ENCODE measurements at regions not wholly inside any gene's neighbourhood (a gene's known extent, or its start where the extent isn't known, plus 50 kb on each side); places are given as distances from the start of the nearest gene placed in this dataset.

DNA sequence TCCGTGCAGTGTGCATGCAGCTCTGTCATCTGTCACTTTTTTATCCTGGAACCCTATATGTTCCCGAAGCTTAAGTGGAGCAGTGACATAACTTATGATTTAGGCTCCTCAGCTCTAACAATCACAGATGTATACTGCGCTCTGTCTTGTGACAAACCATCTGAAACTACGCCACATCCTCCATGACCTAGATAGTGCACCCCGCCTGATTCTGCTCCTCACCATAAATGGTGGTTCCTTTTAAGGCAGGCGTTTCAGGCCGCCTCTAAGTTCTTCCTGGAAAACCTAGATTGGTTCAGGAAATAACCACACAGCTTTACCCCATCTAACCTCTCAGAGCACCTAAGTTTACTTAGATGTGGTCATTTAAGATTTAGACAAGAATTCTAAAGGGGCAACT is 372.0 kb downstream of the CDH10 start:
- TF ChIP-seq, protein P1, sequence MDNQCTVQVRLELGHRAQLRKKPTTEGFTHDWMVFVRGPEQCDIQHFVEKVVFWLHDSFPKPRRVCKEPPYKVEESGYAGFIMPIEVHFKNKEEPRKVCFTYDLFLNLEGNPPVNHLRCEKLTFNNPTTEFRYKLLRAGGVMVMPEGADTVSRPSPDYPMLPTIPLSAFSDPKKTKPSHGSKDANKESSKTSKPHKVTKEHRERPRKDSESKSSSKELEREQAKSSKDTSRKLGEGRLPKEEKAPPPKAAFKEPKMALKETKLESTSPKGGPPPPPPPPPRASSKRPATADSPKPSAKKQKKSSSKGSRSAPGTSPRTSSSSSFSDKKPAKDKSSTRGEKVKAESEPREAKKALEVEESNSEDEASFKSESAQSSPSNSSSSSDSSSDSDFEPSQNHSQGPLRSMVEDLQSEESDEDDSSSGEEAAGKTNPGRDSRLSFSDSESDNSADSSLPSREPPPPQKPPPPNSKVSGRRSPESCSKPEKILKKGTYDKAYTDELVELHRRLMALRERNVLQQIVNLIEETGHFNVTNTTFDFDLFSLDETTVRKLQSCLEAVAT (IDR thresholded peaks at IDR 0.05) = no peak
- TF ChIP-seq TAF1 (IDR thresholded peaks at IDR 0.05; ENCODE audit: borderline replicate concordance, low read depth, low read length) (no peak), LARP7 (IDR thresholded peaks at IDR 0.05) (no peak)
- TF ChIP-seq, protein P2, sequence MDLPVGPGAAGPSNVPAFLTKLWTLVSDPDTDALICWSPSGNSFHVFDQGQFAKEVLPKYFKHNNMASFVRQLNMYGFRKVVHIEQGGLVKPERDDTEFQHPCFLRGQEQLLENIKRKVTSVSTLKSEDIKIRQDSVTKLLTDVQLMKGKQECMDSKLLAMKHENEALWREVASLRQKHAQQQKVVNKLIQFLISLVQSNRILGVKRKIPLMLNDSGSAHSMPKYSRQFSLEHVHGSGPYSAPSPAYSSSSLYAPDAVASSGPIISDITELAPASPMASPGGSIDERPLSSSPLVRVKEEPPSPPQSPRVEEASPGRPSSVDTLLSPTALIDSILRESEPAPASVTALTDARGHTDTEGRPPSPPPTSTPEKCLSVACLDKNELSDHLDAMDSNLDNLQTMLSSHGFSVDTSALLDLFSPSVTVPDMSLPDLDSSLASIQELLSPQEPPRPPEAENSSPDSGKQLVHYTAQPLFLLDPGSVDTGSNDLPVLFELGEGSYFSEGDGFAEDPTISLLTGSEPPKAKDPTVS (IDR thresholded peaks at IDR 0.05; ENCODE audit: low read depth, low read length) = no peak
- TF ChIP-seq, protein P3, sequence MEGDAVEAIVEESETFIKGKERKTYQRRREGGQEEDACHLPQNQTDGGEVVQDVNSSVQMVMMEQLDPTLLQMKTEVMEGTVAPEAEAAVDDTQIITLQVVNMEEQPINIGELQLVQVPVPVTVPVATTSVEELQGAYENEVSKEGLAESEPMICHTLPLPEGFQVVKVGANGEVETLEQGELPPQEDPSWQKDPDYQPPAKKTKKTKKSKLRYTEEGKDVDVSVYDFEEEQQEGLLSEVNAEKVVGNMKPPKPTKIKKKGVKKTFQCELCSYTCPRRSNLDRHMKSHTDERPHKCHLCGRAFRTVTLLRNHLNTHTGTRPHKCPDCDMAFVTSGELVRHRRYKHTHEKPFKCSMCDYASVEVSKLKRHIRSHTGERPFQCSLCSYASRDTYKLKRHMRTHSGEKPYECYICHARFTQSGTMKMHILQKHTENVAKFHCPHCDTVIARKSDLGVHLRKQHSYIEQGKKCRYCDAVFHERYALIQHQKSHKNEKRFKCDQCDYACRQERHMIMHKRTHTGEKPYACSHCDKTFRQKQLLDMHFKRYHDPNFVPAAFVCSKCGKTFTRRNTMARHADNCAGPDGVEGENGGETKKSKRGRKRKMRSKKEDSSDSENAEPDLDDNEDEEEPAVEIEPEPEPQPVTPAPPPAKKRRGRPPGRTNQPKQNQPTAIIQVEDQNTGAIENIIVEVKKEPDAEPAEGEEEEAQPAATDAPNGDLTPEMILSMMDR (IDR thresholded peaks at IDR 0.05 in 2 of 3, conservative IDR thresholded peaks at IDR 0.05 in 1 of 3; ENCODE audit: control insufficient read depth in 2 of 3, extremely low read depth in 1 of 3, insufficient read depth in 1 of 3, low read depth in 3 of 3, low read length in 3 of 3) = no peak
- TF ChIP-seq, protein P4, sequence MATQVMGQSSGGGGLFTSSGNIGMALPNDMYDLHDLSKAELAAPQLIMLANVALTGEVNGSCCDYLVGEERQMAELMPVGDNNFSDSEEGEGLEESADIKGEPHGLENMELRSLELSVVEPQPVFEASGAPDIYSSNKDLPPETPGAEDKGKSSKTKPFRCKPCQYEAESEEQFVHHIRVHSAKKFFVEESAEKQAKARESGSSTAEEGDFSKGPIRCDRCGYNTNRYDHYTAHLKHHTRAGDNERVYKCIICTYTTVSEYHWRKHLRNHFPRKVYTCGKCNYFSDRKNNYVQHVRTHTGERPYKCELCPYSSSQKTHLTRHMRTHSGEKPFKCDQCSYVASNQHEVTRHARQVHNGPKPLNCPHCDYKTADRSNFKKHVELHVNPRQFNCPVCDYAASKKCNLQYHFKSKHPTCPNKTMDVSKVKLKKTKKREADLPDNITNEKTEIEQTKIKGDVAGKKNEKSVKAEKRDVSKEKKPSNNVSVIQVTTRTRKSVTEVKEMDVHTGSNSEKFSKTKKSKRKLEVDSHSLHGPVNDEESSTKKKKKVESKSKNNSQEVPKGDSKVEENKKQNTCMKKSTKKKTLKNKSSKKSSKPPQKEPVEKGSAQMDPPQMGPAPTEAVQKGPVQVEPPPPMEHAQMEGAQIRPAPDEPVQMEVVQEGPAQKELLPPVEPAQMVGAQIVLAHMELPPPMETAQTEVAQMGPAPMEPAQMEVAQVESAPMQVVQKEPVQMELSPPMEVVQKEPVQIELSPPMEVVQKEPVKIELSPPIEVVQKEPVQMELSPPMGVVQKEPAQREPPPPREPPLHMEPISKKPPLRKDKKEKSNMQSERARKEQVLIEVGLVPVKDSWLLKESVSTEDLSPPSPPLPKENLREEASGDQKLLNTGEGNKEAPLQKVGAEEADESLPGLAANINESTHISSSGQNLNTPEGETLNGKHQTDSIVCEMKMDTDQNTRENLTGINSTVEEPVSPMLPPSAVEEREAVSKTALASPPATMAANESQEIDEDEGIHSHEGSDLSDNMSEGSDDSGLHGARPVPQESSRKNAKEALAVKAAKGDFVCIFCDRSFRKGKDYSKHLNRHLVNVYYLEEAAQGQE (IDR thresholded peaks at IDR 0.05; ENCODE audit: low read depth, low read length) = no peak

Measured in GM12878 (cell line).